ENCODE measurements at regions not wholly inside any gene's neighbourhood (a gene's known extent, or its start where the extent isn't known, plus 50 kb on each side); places are given as distances from the start of the nearest gene placed in this dataset.

- H3K4me1 ChIP-seq, result no peaks in the 10 kb centered on the region
- FAIRE-seq (no peak), ATAC-seq (no peak), DNase-seq (no peak)
- H3K27ac ChIP-seq, result no peak overlapping the region
- WGBS, 2 donors, result 18 to 28% methylated on average over 2 of the region's 2 CpGs
- intact Hi-C loops (cut with DNase I), result no loop called here
- no peak overlapping the region for H3K4me3 ChIP-seq
- no peaks in the 10 kb centered on the region for H3K9me3 ChIP-seq
- no peaks in the 10 kb centered on the region for H3K36me3 ChIP-seq
- TF ChIP-seq, protein P1, sequence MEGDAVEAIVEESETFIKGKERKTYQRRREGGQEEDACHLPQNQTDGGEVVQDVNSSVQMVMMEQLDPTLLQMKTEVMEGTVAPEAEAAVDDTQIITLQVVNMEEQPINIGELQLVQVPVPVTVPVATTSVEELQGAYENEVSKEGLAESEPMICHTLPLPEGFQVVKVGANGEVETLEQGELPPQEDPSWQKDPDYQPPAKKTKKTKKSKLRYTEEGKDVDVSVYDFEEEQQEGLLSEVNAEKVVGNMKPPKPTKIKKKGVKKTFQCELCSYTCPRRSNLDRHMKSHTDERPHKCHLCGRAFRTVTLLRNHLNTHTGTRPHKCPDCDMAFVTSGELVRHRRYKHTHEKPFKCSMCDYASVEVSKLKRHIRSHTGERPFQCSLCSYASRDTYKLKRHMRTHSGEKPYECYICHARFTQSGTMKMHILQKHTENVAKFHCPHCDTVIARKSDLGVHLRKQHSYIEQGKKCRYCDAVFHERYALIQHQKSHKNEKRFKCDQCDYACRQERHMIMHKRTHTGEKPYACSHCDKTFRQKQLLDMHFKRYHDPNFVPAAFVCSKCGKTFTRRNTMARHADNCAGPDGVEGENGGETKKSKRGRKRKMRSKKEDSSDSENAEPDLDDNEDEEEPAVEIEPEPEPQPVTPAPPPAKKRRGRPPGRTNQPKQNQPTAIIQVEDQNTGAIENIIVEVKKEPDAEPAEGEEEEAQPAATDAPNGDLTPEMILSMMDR (IDR thresholded peaks at IDR 0.05), result no peak
- H3K27me3 ChIP-seq, result peaks cover 0 to 7% (median 0%) of the 10 kb centered on the region in 4 donors
Measured at GRCh38 chrX:124719060-124719459, 372.7 kb downstream of the SH2D1A start.

DNA sequence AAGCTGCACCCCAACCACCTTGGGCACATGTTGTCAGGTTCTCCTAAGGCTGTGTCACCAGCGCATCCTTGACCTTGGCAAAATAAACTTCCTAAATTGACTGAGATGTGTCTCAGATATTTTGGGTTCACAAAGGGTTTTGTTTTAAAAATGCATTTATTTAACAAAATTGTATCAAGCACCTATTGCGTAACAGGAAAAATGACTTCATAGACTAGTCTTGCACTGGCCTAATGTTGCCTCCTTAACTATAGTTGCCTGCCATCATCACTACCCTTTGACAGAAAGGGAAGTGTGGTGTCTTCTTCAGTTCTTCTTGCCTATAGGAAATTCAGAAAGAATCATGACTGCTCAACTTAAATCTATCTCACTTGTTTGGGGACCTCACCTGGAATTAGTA is 374.2 kb downstream of the SH2D1A start:
- H3K36me3 ChIP-seq, result no peaks in the 10 kb centered on the region
- no peak overlapping the region for H3K27ac ChIP-seq
- FAIRE-seq, result no peak
- H3K27me3 ChIP-seq, result peaks cover 0 to 7% (median 0%) of the 10 kb centered on the region in 4 donors
- DNase-seq, result no peak
- TF ChIP-seq, protein P1 (IDR thresholded peaks at IDR 0.05), result no peak
- no peaks in the 10 kb centered on the region for H3K4me1 ChIP-seq
- ATAC-seq, result no peak
- intact Hi-C loops (cut with DNase I), result no loop called here
- H3K4me3 ChIP-seq, result no peak overlapping the region
- H3K9me3 ChIP-seq, result no peaks in the 10 kb centered on the region
- WGBS, 2 donors, result 75 to 80% methylated on average over 2 of the region's 2 CpGs

- no peak for FAIRE-seq
- no peaks in the 10 kb centered on the region for H3K4me1 ChIP-seq
- no peak overlapping the region for H3K4me3 ChIP-seq
- WGBS, 2 donors, result 30 to 37% methylated on average over 1 of the region's 1 CpG
- intact Hi-C loops (cut with DNase I), result no loop called here
- ATAC-seq, result no peak
- H3K27me3 ChIP-seq, result peaks cover 0 to 13% (median 0%) of the 10 kb centered on the region in 4 donors
- DNase-seq, result no peak
- no peaks in the 10 kb centered on the region for H3K36me3 ChIP-seq
- H3K9me3 ChIP-seq, result no peaks in the 10 kb centered on the region
- no peak overlapping the region for H3K27ac ChIP-seq
- TF ChIP-seq, protein P1 (IDR thresholded peaks at IDR 0.05), result no peak
Measured at GRCh38 chrX:124725502-124725901, 379.1 kb downstream of the SH2D1A start.

GRCh38 chrX:124726292-124726691 is 379.9 kb downstream of the SH2D1A start:
- Histone ChIP-seq H3K27ac (no peak overlapping the region), H3K36me3 (no peaks in the 10 kb centered on the region), H3K4me1 (no peaks in the 10 kb centered on the region), H3K27me3 (peaks cover 0 to 11% (median 0%) of the 10 kb centered on the region in 4 donors), H3K9me3 (no peaks in the 10 kb centered on the region), H3K4me3 (no peak overlapping the region)
- intact Hi-C loops (cut with DNase I), result no loop called here
- no peak for ATAC-seq
- FAIRE-seq, result no peak
- WGBS, 2 donors, result 39 to 52% methylated on average over 2 of the region's 2 CpGs
- TF ChIP-seq, protein P1 (IDR thresholded peaks at IDR 0.05), result no peak
- no peak for DNase-seq

DNA sequence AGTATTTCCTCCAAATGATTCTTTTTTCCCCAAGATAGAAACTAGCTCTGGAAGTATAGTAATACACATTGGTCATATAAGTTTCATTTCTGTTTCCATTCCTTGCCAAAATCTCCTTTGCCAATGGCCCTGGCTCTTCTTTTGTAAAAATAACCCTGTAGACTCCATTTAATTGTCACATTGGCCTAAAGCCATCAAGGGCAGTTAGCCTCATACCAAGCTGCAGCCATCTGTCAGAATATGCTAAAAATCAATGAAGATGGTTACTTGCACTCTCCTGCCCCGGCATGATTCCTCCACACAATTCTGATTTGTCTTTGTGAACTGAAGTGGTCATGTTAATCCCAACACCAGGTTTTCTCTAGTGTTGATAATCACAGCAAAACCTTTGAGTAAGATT is 380.5 kb downstream of the SH2D1A start:
- Histone ChIP-seq H3K4me1 (no peaks in the 10 kb centered on the region), H3K27ac (no peak overlapping the region), H3K36me3 (no peaks in the 10 kb centered on the region), H3K27me3 (peaks cover 0 to 6% (median 0%) of the 10 kb centered on the region in 4 donors), H3K9me3 (no peaks in the 10 kb centered on the region), H3K4me3 (no peak overlapping the region)
- intact Hi-C loops (cut with DNase I), result no loop called here
- WGBS, 2 donors, result 30 to 32% methylated on average over 1 of the region's 1 CpG
- no peak for ATAC-seq
- no peak for DNase-seq
- FAIRE-seq, result no peak
- TF ChIP-seq, protein P1 (IDR thresholded peaks at IDR 0.05), result no peak
